Suprapubic skin (tissue), 4 donors: ENCODE measurements at regions not wholly inside any gene's neighbourhood (a gene's known extent, or its start where the extent isn't known, plus 50 kb on each side); places are given as distances from the start of the nearest gene placed in this dataset.

Experiments used
- DNase-seq, 2 donors: peaks; one replicate each; pipeline ENCODE4 v3.0.0-alpha.2; 2019; ENCODE audit warnings: low spot score in 2 of 2
- H3K27ac ChIP-seq: fragments of 200-600 bp; sonication (generic); one replicate; pipeline ENCODE4 v1.5.1; 2019
- H3K27me3 ChIP-seq: fragments of 200-600 bp; sonication (generic); one replicate; pipeline ENCODE4 v1.5.1; 2019
- H3K36me3 ChIP-seq: fragments of 200-600 bp; sonication (generic); one replicate; pipeline ENCODE4 v1.5.1; 2019
- H3K4me1 ChIP-seq: fragments of 200-600 bp; sonication (generic); one replicate; pipeline ENCODE4 v1.5.1; 2019
- H3K4me3 ChIP-seq: fragments of 200-600 bp; sonication (generic); one replicate; pipeline ENCODE4 v1.5.1; 2019; ENCODE audit warnings: mild to moderate bottlenecking
- H3K9me3 ChIP-seq: fragments of 200-600 bp; sonication (generic); one replicate; pipeline ENCODE4 v1.5.1; 2019
- CTCF ChIP-seq, 2 donors: fragments of 200-600 bp in 1 of 2; fragments of 450-650 bp in 1 of 2; sonication (generic) in 1 of 2; IDR thresholded peaks; one replicate each; pipeline ENCODE4 v1.5.1; 2016 to 2019; ENCODE audit warnings: antibody characterized with exemption in 2 of 2, mild to moderate bottlenecking in 1 of 2, moderate library complexity in 1 of 2
- EP300 ChIP-seq: sonication (generic); formaldehyde crosslinking; IDR thresholded peaks from one replicate; pipeline ENCODE4 v1.6.1; 2017; ENCODE audit warnings: antibody characterized with exemption
- POLR2A ChIP-seq, 2 donors: fragments of 450-650 bp; IDR thresholded peaks; one replicate each; pipeline ENCODE4 v1.6.1; 2017; ENCODE audit warnings: antibody characterized with exemption in 2 of 2, mild to moderate bottlenecking in 2 of 2, moderate library complexity in 2 of 2
- POLR2AphosphoS5 ChIP-seq, 3 donors: sonication (generic); formaldehyde crosslinking; IDR thresholded peaks; one replicate each; pipeline ENCODE4 v1.6.1; 2017; ENCODE audit warnings: antibody characterized with exemption in 3 of 3
- WGBS: methylation state at CpG from one replicate; pipeline ENCODE4 v1.1.5; 2018; 5-methylcytosine and 5-hydroxymethylcytosine counted together

- Histone ChIP-seq H3K27ac (no peak overlapping the region), H3K4me1 (no peaks in the 10 kb centered on the region), H3K36me3 (no peaks in the 10 kb centered on the region), H3K4me3 (no peak overlapping the region), H3K9me3 (no peaks in the 10 kb centered on the region), H3K27me3 (no peaks in the 10 kb centered on the region)
- no peak for DNase-seq
- 74% methylated on average over 4 of the region's 4 CpGs for WGBS
- TF ChIP-seq EP300 (no peak), POLR2AphosphoS5 (IDR thresholded peaks at IDR 0.05) (no peak), CTCF (IDR thresholded peaks at IDR 0.05) (no peak), POLR2A (IDR thresholded peaks at IDR 0.05) (no peak)
Observed at GRCh38 chr4:141427726-141428296, 207.1 kb downstream of the ZNF330 start.

- no peak for DNase-seq
- Histone ChIP-seq H3K4me3 (no peak overlapping the region), H3K27ac (no peak overlapping the region), H3K27me3 (no peaks in the 10 kb centered on the region), H3K36me3 (no peaks in the 10 kb centered on the region), H3K4me1 (no peaks in the 10 kb centered on the region), H3K9me3 (no peaks in the 10 kb centered on the region)
- 90% methylated on average over 6 of the region's 6 CpGs for WGBS
- no peak for TF ChIP-seq EP300
- TF ChIP-seq POLR2AphosphoS5 (IDR thresholded peaks at IDR 0.05): no peak
- TF ChIP-seq POLR2A (IDR thresholded peaks at IDR 0.05): no peak
- no peak for TF ChIP-seq CTCF (IDR thresholded peaks at IDR 0.05)
Observed at GRCh38 chr4:141429933-141430332, 206.4 kb upstream of the IL15 start.

GRCh38 chr4:141430686-141431085 is 205.7 kb upstream of the IL15 start:
- no peak overlapping the region for H3K27ac ChIP-seq
- no peak for TF ChIP-seq POLR2AphosphoS5 (IDR thresholded peaks at IDR 0.05)
- no peak for TF ChIP-seq CTCF (IDR thresholded peaks at IDR 0.05)
- no peak for DNase-seq
- no peaks in the 10 kb centered on the region for H3K27me3 ChIP-seq
- no peaks in the 10 kb centered on the region for H3K36me3 ChIP-seq
- no peak overlapping the region for H3K4me3 ChIP-seq
- whole genome bisulfite sequencing: 83% methylated on average over 4 of the region's 4 CpGs
- H3K4me1 ChIP-seq: no peaks in the 10 kb centered on the region
- H3K9me3 ChIP-seq: no peaks in the 10 kb centered on the region

- H3K27ac ChIP-seq: no peak overlapping the region
- WGBS: 60% methylated on average over 2 of the region's 2 CpGs
- no peak overlapping the region for H3K4me3 ChIP-seq
- H3K4me1 ChIP-seq: no peaks in the 10 kb centered on the region
- no peaks in the 10 kb centered on the region for H3K36me3 ChIP-seq
- DNase-seq: no peak
- H3K9me3 ChIP-seq: no peaks in the 10 kb centered on the region
- no peaks in the 10 kb centered on the region for H3K27me3 ChIP-seq
- TF ChIP-seq POLR2A (IDR thresholded peaks at IDR 0.05): no peak
- no peak for TF ChIP-seq EP300
- no peak for TF ChIP-seq CTCF (IDR thresholded peaks at IDR 0.05)
- no peak for TF ChIP-seq POLR2AphosphoS5 (IDR thresholded peaks at IDR 0.05)
Observed at GRCh38 chr4:141432000-141432712, 204.2 kb upstream of the IL15 start.

- TF ChIP-seq POLR2AphosphoS5 (IDR thresholded peaks at IDR 0.05) (no peak), POLR2A (IDR thresholded peaks at IDR 0.05) (no peak), CTCF (IDR thresholded peaks at IDR 0.05) (no peak), EP300 (no peak)
- WGBS: 50% methylated on average over 3 of the region's 3 CpGs
- Histone ChIP-seq H3K27ac (no peak overlapping the region), H3K4me3 (no peak overlapping the region), H3K4me1 (no peaks in the 10 kb centered on the region), H3K27me3 (no peaks in the 10 kb centered on the region), H3K9me3 (no peaks in the 10 kb centered on the region), H3K36me3 (no peaks in the 10 kb centered on the region)
- DNase-seq: no peak
Observed at GRCh38 chr4:141435446-141436225, 200.7 kb upstream of the IL15 start.
